A549 (cell line): ENCODE measurements at regions not wholly inside any gene's neighbourhood (a gene's known extent, or its start where the extent isn't known, plus 50 kb on each side); places are given as distances from the start of the nearest gene placed in this dataset.
A peak's percentile ranks its signal among the peaks of the same experiment; 100 is the strongest.

Source experiments
- ATAC-seq, 2 experiments: fragments of 200-7000 bp in 1 of 2; fragments of >200 bp in 1 of 2; cut with Nextera tagmentation in 1 of 2; cut with Tn5 transposase in 1 of 2; 3 replicates each; pipeline versions ENCODE4 v1.8.0 to v1.9.1; 2018 to 2020; ENCODE audit warnings: mild to moderate bottlenecking in 1 of 2, moderate library complexity in 1 of 2
- CTCF ChIA-PET: fragments of 300-600 bp; sonication (Branson Sonifier 250); formaldehyde crosslinking; extraction: SDS; loops from one replicate; lab custom pipeline; 2021; ENCODE audit warnings: antibody characterized with exemption, inconsistent platforms; lab: Yijun Ruan, JAX
- POLR2A ChIA-PET: fragments of 350-600 bp; formaldehyde crosslinking; extraction: SDS; loops from one replicate; lab custom pipeline; 2021; ENCODE audit warnings: antibody characterized with exemption, inconsistent platforms; lab: Yijun Ruan, JAX
- DNase-seq, 2 experiments: peaks; one replicate each; pipeline versions ENCODE4 v3.0.0 to v3.0.0-alpha.2; 2011 to 2016; ENCODE audit warnings: low read depth in 1 of 2, low spot score in 1 of 2
- FAIRE-seq: peaks from 2 replicates; lab custom pipeline; 2011; peaks lifted over from hg19 to GRCh38; lab: Jason Lieb, UNC
- H3K27ac ChIP-seq, 2 experiments: fragments of >200 bp; sonication (Bioruptor Twin); formaldehyde crosslinking; 3 replicates each; pipeline ENCODE4 v1.5.1; 2016 to 2017
- H3K4me1 ChIP-seq: fragments of >200 bp; sonication (Bioruptor Twin); formaldehyde crosslinking; 3 replicates; pipeline ENCODE4 v1.6.1; 2016
- H3K4me2 ChIP-seq: fragments of >200 bp; sonication (Bioruptor Twin); formaldehyde crosslinking; 3 replicates; pipeline ENCODE4 v1.6.1; 2016
- H3K4me3 ChIP-seq: fragments of >200 bp; sonication (Bioruptor Twin); formaldehyde crosslinking; 3 replicates; pipeline ENCODE4 v1.5.1; 2016
- H3K9me3 ChIP-seq: fragments of >200 bp; sonication (Bioruptor Twin); formaldehyde crosslinking; 3 replicates; pipeline ENCODE4 v1.6.1; 2016
- CTCF ChIP-seq: fragments of >200 bp; sonication (Bioruptor Twin); formaldehyde crosslinking; IDR thresholded peaks from 3 replicates; pipeline ENCODE4 v1.5.1; 2016
- EHF ChIP-seq: fragments of 250-450 bp; sonication (Bioruptor Pico); IDR thresholded peaks from 2 replicates; pipeline ENCODE4 v1.5.0; 2020; ENCODE audit warnings: mild to moderate bottlenecking
- EHMT2 ChIP-seq: fragments of 200-600 bp; sonication (generic); IDR thresholded peaks from 2 replicates; pipeline ENCODE4 v1.6.1; 2016; ENCODE audit warnings: antibody characterized with exemption, low read depth, mild to moderate bottlenecking, moderate library complexity
- FOSL2 ChIP-seq, 2 experiments: fragments of 450-650 bp in 1 of 2; fragments of >200 bp in 1 of 2; sonication (Bioruptor Twin) in 1 of 2; formaldehyde crosslinking; IDR thresholded peaks; 2 replicates each; pipeline versions ENCODE4 v1.5.0 to v1.6.1; 2016 to 2020; ENCODE audit warnings: mild to moderate bottlenecking in 1 of 2, moderate library complexity in 1 of 2
- HMGXB4 ChIP-seq: fragments of 250-450 bp; sonication (Bioruptor Pico); IDR thresholded peaks from 2 replicates; pipeline ENCODE4 v1.5.0; 2021; ENCODE audit warnings: mild to moderate bottlenecking, moderate library complexity, borderline replicate concordance
- HOXB13 ChIP-seq: fragments of 250-450 bp; sonication (Bioruptor Pico); IDR thresholded peaks from 2 replicates; pipeline ENCODE4 v1.5.0; 2020; ENCODE audit warnings: low read depth, mild to moderate bottlenecking, moderate library complexity
- JUN ChIP-seq, 2 experiments: fragments of >200 bp; sonication (Bioruptor Twin); formaldehyde crosslinking; IDR thresholded peaks; 2 replicates in 1 of 2; 3 replicates in 1 of 2; pipeline ENCODE4 v1.6.1; 2016 to 2017
- KDM5A ChIP-seq: fragments of 200-600 bp; sonication (generic); IDR thresholded peaks from 2 replicates; pipeline ENCODE4 v1.6.1; 2016; ENCODE audit warnings: antibody characterized with exemption, mild to moderate bottlenecking
- MYC ChIP-seq: IDR thresholded peaks from 2 replicates; pipeline ENCODE4 v1.6.1; 2012; ENCODE audit warnings: mild to moderate bottlenecking, inconsistent platforms, low read length, improper control_type of control experiment, borderline replicate concordance
- NFE2L2 ChIP-seq: fragments of 150-350 bp; conservative IDR thresholded peaks from 2 replicates; pipeline ENCODE4 v1.6.1; 2014; ENCODE audit warnings: low read length
- PBX3 ChIP-seq: IDR thresholded peaks from 2 replicates; pipeline ENCODE4 v1.6.1; 2012
- RAD21 ChIP-seq, 2 experiments: fragments of >200 bp in 1 of 2; sonication (Bioruptor Twin) in 1 of 2; formaldehyde crosslinking in 1 of 2; IDR thresholded peaks in 1 of 2; conservative IDR thresholded peaks in 1 of 2; 2 replicates in 1 of 2; 3 replicates in 1 of 2; pipeline ENCODE4 v1.6.1; 2012 to 2018; ENCODE audit warnings: inconsistent platforms in 1 of 2
- RARB ChIP-seq: fragments of 250-450 bp; sonication (Bioruptor Pico); IDR thresholded peaks from 2 replicates; pipeline ENCODE4 v1.8.0; 2021; ENCODE audit warnings: mild to moderate bottlenecking, moderate library complexity
- REST ChIP-seq: fragments of 200-600 bp; sonication (generic); IDR thresholded peaks from 2 replicates; pipeline ENCODE4 v1.6.1; 2016; ENCODE audit warnings: antibody characterized with exemption, mild to moderate bottlenecking, moderate library complexity
- RFX5 ChIP-seq: fragments of 450-650 bp; IDR thresholded peaks from 2 replicates; pipeline ENCODE4 v1.7.1; 2014; ENCODE audit warnings: antibody characterized with exemption, mild to moderate bottlenecking, moderate library complexity
- RNF2 ChIP-seq: fragments of 200-600 bp; sonication (generic); IDR thresholded peaks from 2 replicates; pipeline ENCODE4 v1.6.1; 2016; ENCODE audit warnings: low read depth, mild to moderate bottlenecking, antibody characterized with exemption, moderate library complexity, borderline replicate concordance
- TFCP2L1 ChIP-seq: fragments of 250-450 bp; sonication (Bioruptor Pico); IDR thresholded peaks from 2 replicates; pipeline ENCODE4 v1.5.0; 2021; ENCODE audit warnings: mild to moderate bottlenecking
- ZC3H11A ChIP-seq: fragments of 450-650 bp; IDR thresholded peaks from 2 replicates; pipeline ENCODE4 v1.6.1; 2014; ENCODE audit warnings: antibody characterized with exemption, mild to moderate bottlenecking
- ZNF302 ChIP-seq: fragments of 250-450 bp; sonication (Bioruptor Pico); IDR thresholded peaks from 2 replicates; pipeline ENCODE4 v1.9.0; 2021; ENCODE audit warnings: inconsistent platforms, mild to moderate bottlenecking, moderate library complexity
- ZSCAN20 ChIP-seq: fragments of 250-450 bp; sonication (Bioruptor Pico); IDR thresholded peaks from 2 replicates; pipeline ENCODE4 v1.8.0; 2022; ENCODE audit warnings: mild to moderate bottlenecking, moderate library complexity
- WGBS: methylation state at CpG from one replicate; pipeline ENCODE4 v1.1.6; 2017; ENCODE audit errors: missing lambda C conversion rate; 5-methylcytosine and 5-hydroxymethylcytosine counted together

- TF ChIP-seq KDM5A (no peak), CTCF (no peak), HOXB13 (no peak), ZNF302 (CRISPR knock-in tag) (no peak), FOSL2 (IDR thresholded peaks at IDR 0.05) (no peak), FOSL2 (CRISPR knock-in tag; IDR thresholded peaks at IDR 0.05) (no peak), MYC (no peak), RARB (CRISPR knock-in tag) (no peak), PBX3 (no peak), EHMT2 (no peak), ZSCAN20 (CRISPR knock-in tag) (no peak), JUN (IDR thresholded peaks at IDR 0.05) (no peak), EHF (no peak), TFCP2L1 (no peak), RAD21 (conservative IDR thresholded peaks at IDR 0.05 in 1 of 2, IDR thresholded peaks at IDR 0.05 in 1 of 2) (no peak), RNF2 (no peak), NFE2L2 (no peak), RFX5 (no peak), ZC3H11A (no peak), HMGXB4 (CRISPR knock-in tag) (no peak), REST (no peak)
- TF ChIP-seq, all 56 proteins: peak for 0
These were observed 50.9 kb upstream of the SCIN start for GRCh38 chr7:12519682-12520009.

More at GRCh38 chr7:12519682-12520009, 50.9 kb upstream of the SCIN start:
- ChIA-PET CTCF (interaction anchor here (1.1 to 2.2 kb wide), 5 partner anchors 11 to 743 kb away, joined by 3 to 9 read pairs (median 4); no protein-coding TSS in a partner anchor), POLR2A (no interaction called here)
- FAIRE-seq (no peak), ATAC-seq (peak; percentile 20 to 34; a peak in 2 of 6 replicates), DNase-seq (no peak)
- no peaks in the 10 kb centered on the region for H3K9me3 ChIP-seq
- H3K4me1 ChIP-seq: no peaks in the 10 kb centered on the region
- H3K4me3 ChIP-seq: no peak overlapping the region
- H3K4me2 ChIP-seq: no peak overlapping the region
- H3K27ac ChIP-seq: no peak overlapping the region
- 36% methylated on average over 1 of the region's 1 CpG for WGBS
